Nephron (organoid): ENCODE measurements at regions not wholly inside any gene's neighbourhood (a gene's known extent, or its start where the extent isn't known, plus 50 kb on each side); places are given as distances from the start of the nearest gene placed in this dataset.

Experiments used
- H3K27ac Mint-ChIP-seq, 3 experiments: 2 replicates each; pipeline ENCODE4 v1.8.0; 2020; ENCODE audit warnings: mixed read lengths in 3 of 3, mild to moderate bottlenecking in 2 of 3, moderate library complexity in 1 of 3
- H3K27me3 Mint-ChIP-seq: 2 replicates; pipeline ENCODE4 v1.8.0; 2021; ENCODE audit warnings: low read depth, mild to moderate bottlenecking, moderate library complexity, mixed read lengths
- H3K36me3 Mint-ChIP-seq: 2 replicates; pipeline ENCODE4 v1.8.0; 2020; ENCODE audit warnings: low read depth, mixed read lengths
- H3K4me1 Mint-ChIP-seq: 2 replicates; pipeline ENCODE4 v1.8.0; 2020; ENCODE audit warnings: mixed read lengths
- H3K4me3 Mint-ChIP-seq, 3 experiments: 2 replicates each; pipeline ENCODE4 v1.8.0; 2020; ENCODE audit warnings: mild to moderate bottlenecking in 3 of 3, mixed read lengths in 3 of 3, moderate library complexity in 2 of 3
- H3K9me3 Mint-ChIP-seq: 2 replicates; pipeline ENCODE4 v1.8.0; 2020; ENCODE audit warnings: mixed read lengths
- TF ChIP-seq, protein P1 (sequence below), 3 experiments: fragments of 200-600 bp; sonication (generic); IDR thresholded peaks; one replicate each; pipeline ENCODE4 v1.5.0; 2021; ENCODE audit warnings: antibody characterized with exemption in 3 of 3; ENCODE audit not compliant: unreplicated experiment in 3 of 3

DNA sequence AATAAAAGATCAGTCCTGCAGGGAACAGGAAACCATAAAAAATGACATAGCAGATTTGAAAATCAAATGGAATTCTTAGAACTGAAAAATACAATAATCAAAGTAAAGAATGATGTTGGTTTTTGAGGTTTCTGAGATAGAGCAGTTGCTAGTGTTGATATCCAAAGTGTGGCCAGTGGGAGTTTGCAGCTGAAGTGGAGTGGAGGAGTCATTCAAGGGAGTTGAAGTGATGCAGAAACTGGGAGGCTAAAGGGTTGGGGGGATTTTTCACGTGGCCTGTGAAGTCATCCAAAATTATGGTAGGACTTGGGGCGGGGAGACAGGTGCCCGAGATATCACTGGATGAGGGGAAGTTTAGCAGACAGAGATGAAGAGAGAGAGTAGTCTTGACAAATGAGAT lies 123.6 kb downstream of the CDC5L start:
- no peaks in the 10 kb centered on the region for H3K36me3 Mint-ChIP-seq
- no peak overlapping the region for H3K4me3 Mint-ChIP-seq
- H3K4me1 Mint-ChIP-seq = peaks cover 5% of the 10 kb centered on the region
- TF ChIP-seq, protein P1, sequence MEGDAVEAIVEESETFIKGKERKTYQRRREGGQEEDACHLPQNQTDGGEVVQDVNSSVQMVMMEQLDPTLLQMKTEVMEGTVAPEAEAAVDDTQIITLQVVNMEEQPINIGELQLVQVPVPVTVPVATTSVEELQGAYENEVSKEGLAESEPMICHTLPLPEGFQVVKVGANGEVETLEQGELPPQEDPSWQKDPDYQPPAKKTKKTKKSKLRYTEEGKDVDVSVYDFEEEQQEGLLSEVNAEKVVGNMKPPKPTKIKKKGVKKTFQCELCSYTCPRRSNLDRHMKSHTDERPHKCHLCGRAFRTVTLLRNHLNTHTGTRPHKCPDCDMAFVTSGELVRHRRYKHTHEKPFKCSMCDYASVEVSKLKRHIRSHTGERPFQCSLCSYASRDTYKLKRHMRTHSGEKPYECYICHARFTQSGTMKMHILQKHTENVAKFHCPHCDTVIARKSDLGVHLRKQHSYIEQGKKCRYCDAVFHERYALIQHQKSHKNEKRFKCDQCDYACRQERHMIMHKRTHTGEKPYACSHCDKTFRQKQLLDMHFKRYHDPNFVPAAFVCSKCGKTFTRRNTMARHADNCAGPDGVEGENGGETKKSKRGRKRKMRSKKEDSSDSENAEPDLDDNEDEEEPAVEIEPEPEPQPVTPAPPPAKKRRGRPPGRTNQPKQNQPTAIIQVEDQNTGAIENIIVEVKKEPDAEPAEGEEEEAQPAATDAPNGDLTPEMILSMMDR (IDR thresholded peaks at IDR 0.05; ENCODE audit: unreplicated experiment in 3 of 3) = no peak
- no peak overlapping the region for H3K27ac Mint-ChIP-seq
- peaks cover 38% of the 10 kb centered on the region for H3K27me3 Mint-ChIP-seq
- peaks cover 6% of the 10 kb centered on the region for H3K9me3 Mint-ChIP-seq

DNA sequence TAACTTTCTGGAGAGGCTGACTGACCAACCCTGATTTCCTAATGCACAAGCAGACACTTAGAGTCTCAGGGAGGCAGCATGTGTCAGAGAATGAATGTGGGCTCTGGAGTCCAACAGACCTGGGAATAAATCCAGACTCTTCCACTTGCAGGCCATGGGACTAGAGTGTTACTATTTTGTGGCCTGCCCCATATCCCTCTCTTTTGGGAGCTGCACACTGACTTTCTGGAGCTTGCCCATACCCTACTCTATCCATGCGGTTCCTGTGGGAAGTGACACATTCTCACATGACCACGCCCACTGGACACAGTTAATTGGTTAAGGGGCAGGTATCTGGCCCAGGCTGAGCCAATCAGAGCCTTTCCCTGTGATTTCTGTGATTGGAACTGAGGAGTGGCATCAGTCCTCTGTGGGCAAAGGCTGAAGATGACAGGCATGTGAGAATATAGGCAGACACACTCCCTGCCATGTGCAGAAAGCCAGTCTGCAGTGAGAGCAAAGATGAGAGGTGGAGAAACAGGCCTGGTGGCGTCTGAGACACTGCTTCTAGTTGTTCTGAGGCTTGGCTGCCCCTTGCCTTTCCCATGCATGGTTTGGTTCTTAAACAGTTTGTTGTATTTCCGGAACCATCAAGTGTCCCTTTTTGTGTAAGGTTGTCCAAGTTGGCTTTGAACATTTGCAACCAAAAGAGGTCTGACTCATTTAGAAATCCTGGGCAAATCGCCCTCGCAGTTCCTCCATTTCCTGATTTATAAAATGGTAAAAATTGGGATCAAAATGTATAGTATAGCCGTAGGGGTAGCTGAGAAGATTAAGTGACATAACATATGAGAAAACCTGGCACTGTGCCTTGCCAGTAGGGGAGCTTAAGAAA lies 125.6 kb downstream of the CDC5L start:
- Mint-ChIP-seq H3K27ac (no peak overlapping the region), H3K9me3 (peaks cover 21% of the 10 kb centered on the region), H3K4me3 (no peak overlapping the region), H3K36me3 (no peaks in the 10 kb centered on the region), H3K4me1 (peaks cover 5% of the 10 kb centered on the region), H3K27me3 (peaks cover 30% of the 10 kb centered on the region)
- TF ChIP-seq, protein P1 (IDR thresholded peaks at IDR 0.05; ENCODE audit: unreplicated experiment in 3 of 3) = no peak

DNA sequence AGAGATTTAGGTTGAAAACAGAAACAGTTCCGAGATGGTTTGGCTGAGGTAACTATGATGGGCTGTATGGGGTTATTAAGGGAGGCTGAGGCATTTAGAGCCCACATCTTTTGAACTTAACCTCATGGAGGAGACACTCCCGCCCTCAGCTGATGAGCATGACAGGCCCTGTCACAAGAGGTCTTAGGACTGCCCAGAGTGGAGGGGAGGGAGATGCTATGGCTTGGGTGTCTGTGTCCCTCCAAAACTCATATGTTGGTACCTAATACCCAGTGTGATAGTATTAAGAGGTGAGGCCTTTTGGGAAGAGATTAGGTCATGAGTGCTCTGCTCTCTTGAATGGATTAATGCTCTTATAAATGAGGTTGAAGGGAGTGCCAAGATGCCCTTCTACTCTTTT lies 126.6 kb downstream of the CDC5L start:
- peaks cover 6% of the 10 kb centered on the region for H3K36me3 Mint-ChIP-seq
- no peak overlapping the region for H3K4me3 Mint-ChIP-seq
- H3K27ac Mint-ChIP-seq = no peak overlapping the region
- peaks cover 24% of the 10 kb centered on the region for H3K27me3 Mint-ChIP-seq
- TF ChIP-seq, protein P1 (IDR thresholded peaks at IDR 0.05; ENCODE audit: unreplicated experiment in 3 of 3) = no peak
- H3K9me3 Mint-ChIP-seq = peaks cover 30% of the 10 kb centered on the region
- peaks cover 5% of the 10 kb centered on the region for H3K4me1 Mint-ChIP-seq

DNA sequence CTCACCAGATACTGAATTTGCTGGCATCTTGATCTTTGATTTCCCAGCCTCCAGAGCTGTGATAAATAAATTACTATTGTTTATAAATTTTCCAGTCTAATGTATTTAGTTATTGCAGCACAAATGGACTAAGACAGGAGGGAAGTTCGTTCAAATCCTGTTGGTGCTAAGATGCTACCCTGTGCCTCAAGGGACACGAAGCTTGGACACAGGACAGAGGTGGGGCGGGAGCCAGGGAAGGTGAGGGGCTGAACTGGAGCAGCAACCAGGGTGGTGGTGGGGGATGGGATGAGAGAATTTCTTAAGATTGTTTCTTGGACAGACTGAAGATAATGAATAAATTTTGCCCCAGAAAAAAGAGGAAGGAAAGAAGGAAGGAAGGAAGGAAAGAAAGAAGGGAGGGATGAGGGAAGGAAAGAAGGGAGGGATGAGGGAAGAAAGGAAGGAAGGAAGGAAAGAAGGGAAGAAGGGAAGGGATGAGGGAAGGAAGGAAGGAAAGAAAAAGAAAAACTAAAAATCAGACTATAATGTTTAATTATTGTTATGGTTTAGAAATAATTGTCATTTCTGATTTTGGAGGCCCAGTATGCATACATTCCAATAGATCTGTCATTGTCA lies 127.2 kb downstream of the CDC5L start:
- peaks cover 20% of the 10 kb centered on the region for H3K27me3 Mint-ChIP-seq
- no peak overlapping the region for H3K4me3 Mint-ChIP-seq
- peaks cover 5% of the 10 kb centered on the region for H3K4me1 Mint-ChIP-seq
- peaks cover 34% of the 10 kb centered on the region for H3K9me3 Mint-ChIP-seq
- peaks cover 8% of the 10 kb centered on the region for H3K36me3 Mint-ChIP-seq
- H3K27ac Mint-ChIP-seq = no peak overlapping the region
- TF ChIP-seq, protein P1 (IDR thresholded peaks at IDR 0.05; ENCODE audit: unreplicated experiment in 3 of 3) = no peak

DNA sequence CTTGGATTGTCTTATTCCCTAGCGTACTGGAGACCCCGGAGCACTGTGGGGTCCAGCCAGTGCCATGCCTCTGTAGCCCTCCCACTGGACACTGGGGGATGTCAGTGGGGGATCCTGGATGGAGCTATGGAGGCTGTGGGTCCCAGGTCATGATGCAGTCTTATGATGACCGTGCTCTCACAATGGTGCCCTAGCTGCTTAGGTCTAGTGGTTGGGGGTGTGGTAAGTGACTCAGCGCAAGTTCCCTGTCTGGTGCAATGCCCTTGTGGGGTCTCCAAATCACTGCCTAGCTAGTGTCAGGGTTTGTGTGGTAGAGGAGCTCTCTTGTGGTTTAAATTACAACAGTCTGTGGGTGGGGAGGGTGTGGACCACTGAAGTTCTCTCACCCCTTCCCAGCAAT lies 135.4 kb downstream of the CDC5L start:
- TF ChIP-seq, protein P1 (IDR thresholded peaks at IDR 0.05; ENCODE audit: unreplicated experiment in 3 of 3) = no peak
- no peak overlapping the region for H3K27ac Mint-ChIP-seq
- no peaks in the 10 kb centered on the region for H3K4me1 Mint-ChIP-seq
- H3K4me3 Mint-ChIP-seq = no peak overlapping the region
- H3K9me3 Mint-ChIP-seq = peaks cover 62% of the 10 kb centered on the region
- H3K36me3 Mint-ChIP-seq = peaks cover 16% of the 10 kb centered on the region
- peaks cover 27% of the 10 kb centered on the region for H3K27me3 Mint-ChIP-seq
